Activated CD4-positive, CD25-positive, alpha-beta regulatory T cell treated with anti-CD3 and anti-CD28 coated beads, Interleukin-2, amount 50 U/mL, for 24 hours (primary cell): ENCODE measurements at regions not wholly inside any gene's neighbourhood (a gene's known extent, or its start where the extent isn't known, plus 50 kb on each side); places are given as distances from the start of the nearest gene placed in this dataset.
A peak's percentile ranks its signal among the peaks of the same experiment; 100 is the strongest.
"Not testable (repeated sequence)": the region's sequence is repeated elsewhere in the genome, so short reads cannot be mapped to it uniquely, and the experiment has no call there.

Source experiments
- ATAC-seq, 2 donors: fragments of 150-1000 bp; cut with Tn5 transposase; one replicate each; pipeline ENCODE4 v1.10.0; 2021; ENCODE audit warnings: mild to moderate bottlenecking in 1 of 2, moderate library complexity in 1 of 2

- ATAC-seq: no peak
Measured at GRCh38 chr21:17368748-17369363, 144.0 kb upstream of the CXADR start.

GRCh38 chr21:17370263-17370662, 142.6 kb upstream of the CXADR start:
- ATAC-seq: no peak

GRCh38 chr21:17370916-17371315, 141.9 kb upstream of the CXADR start:
- ATAC-seq: no peak

GRCh38 chr21:17371450-17371849, 141.4 kb upstream of the CXADR start:
- no peak for ATAC-seq

- ATAC-seq: no peak
Measured at GRCh38 chr21:17372200-17372599, 140.6 kb upstream of the CXADR start.

- no peak for ATAC-seq
Measured at GRCh38 chr21:17386498-17386897, 126.3 kb upstream of the CXADR start.

- ATAC-seq: peak; percentile 30 to 38
Measured at GRCh38 chr21:17387030-17387617, 125.7 kb upstream of the CXADR start.

GRCh38 chr21:17388226-17388625, 124.6 kb upstream of the CXADR start:
- no peak for ATAC-seq

- no peak for ATAC-seq
Measured at GRCh38 chr21:17389311-17389710, 123.5 kb upstream of the CXADR start.

GRCh38 chr21:17390569-17390968, 122.3 kb upstream of the CXADR start:
- no peak for ATAC-seq

- ATAC-seq: no peak
Measured at GRCh38 chr21:17391811-17392340, 121.0 kb upstream of the CXADR start.

GRCh38 chr21:17393413-17393812, 119.4 kb upstream of the CXADR start:
- ATAC-seq: no peak

GRCh38 chr21:17396948-17397347, 115.9 kb upstream of the CXADR start:
- ATAC-seq: no peak

- no peak for ATAC-seq
Measured at GRCh38 chr21:17397703-17398102, 115.1 kb upstream of the CXADR start.

- ATAC-seq: not testable (repeated sequence)
Measured at GRCh38 chr21:17398954-17399353, 113.9 kb upstream of the CXADR start.

GRCh38 chr21:17402937-17403336, 109.9 kb upstream of the CXADR start:
- no peak for ATAC-seq

GRCh38 chr21:17406202-17406601, 106.6 kb upstream of the CXADR start:
- peak; percentile 66 to 68 for ATAC-seq

GRCh38 chr21:17414766-17415165, 98.1 kb upstream of the CXADR start:
- ATAC-seq: no peak

GRCh38 chr21:17416139-17416538, 96.7 kb upstream of the CXADR start:
- ATAC-seq: no peak

- no peak for ATAC-seq
Measured at GRCh38 chr21:17422931-17423330, 89.9 kb upstream of the CXADR start.

- no peak for ATAC-seq
Measured at GRCh38 chr21:17427157-17427556, 85.7 kb upstream of the CXADR start.

GRCh38 chr21:17427831-17428483, 84.9 kb upstream of the CXADR start:
- no peak for ATAC-seq

GRCh38 chr21:17428484-17428869, 84.4 kb upstream of the CXADR start:
- ATAC-seq: no peak

- no peak for ATAC-seq
Measured at GRCh38 chr21:17428980-17429379, 83.9 kb upstream of the CXADR start.
